SU-DHL-6 (cell line): ENCODE measurements at regions not wholly inside any gene's neighbourhood (a gene's known extent, or its start where the extent isn't known, plus 50 kb on each side); places are given as distances from the start of the nearest gene placed in this dataset.

Experiments
- H2AFZ ChIP-seq: fragments of 200-600 bp; sonication (generic); 2 replicates; pipeline ENCODE4 v1.6.1; 2014; ENCODE audit warnings: low read depth, mild to moderate bottlenecking, moderate library complexity, mixed read lengths, antibody characterized with exemption, low read length; ENCODE audit not compliant: severe bottlenecking
- H3F3A ChIP-seq: fragments of 200-600 bp; shearing (Covaris generic); 2 replicates; pipeline ENCODE4 v1.6.0; 2016; ENCODE audit warnings: antibody characterized with exemption, mild to moderate bottlenecking; ENCODE audit not compliant: insufficient read depth
- H3K27ac ChIP-seq: fragments of 200-600 bp; sonication (generic); 2 replicates; pipeline ENCODE4 v1.5.1; 2016; ENCODE audit warnings: low read depth, mild to moderate bottlenecking, low read length, moderate library complexity, mixed read lengths
- H3K27me3 ChIP-seq: fragments of 200-600 bp; sonication (generic), shearing (Covaris generic); 2 replicates; pipeline ENCODE4 v1.6.0; 2014; ENCODE audit warnings: mild to moderate bottlenecking, low read length
- H3K36me3 ChIP-seq: fragments of 200-600 bp; sonication (generic); 2 replicates; pipeline ENCODE4 v1.6.1; 2014; ENCODE audit warnings: mild to moderate bottlenecking, low read length, mixed read lengths
- H3K4me2 ChIP-seq: fragments of 300-600, 200-600 bp; shearing (Covaris generic), sonication (generic); 2 replicates; pipeline ENCODE4 v1.6.0; 2014; ENCODE audit warnings: low read length, low read depth, mild to moderate bottlenecking; ENCODE audit not compliant: poor library complexity, severe bottlenecking
- H3K4me3 ChIP-seq: fragments of 200-600 bp; sonication (generic); 2 replicates; pipeline ENCODE4 v1.5.1; 2014; ENCODE audit warnings: antibody characterized with exemption, low read length, mild to moderate bottlenecking, mixed read lengths; ENCODE audit not compliant: insufficient read depth, poor library complexity, severe bottlenecking
- H3K79me2 ChIP-seq: fragments of 200-600 bp; sonication (generic); 2 replicates; pipeline ENCODE4 v1.6.1; 2014; ENCODE audit warnings: mild to moderate bottlenecking, low read length, moderate library complexity; ENCODE audit not compliant: insufficient read depth
- H3K9ac ChIP-seq: fragments of 200-600 bp; sonication (generic); 2 replicates; pipeline ENCODE4 v1.7.0; 2014; ENCODE audit warnings: mild to moderate bottlenecking, low read length
- H3K9me2 ChIP-seq: fragments of 200-600 bp; sonication (generic); replicated peaks from 2 replicates; pipeline ENCODE4 v1.6.1; 2014; ENCODE audit warnings: low read length; ENCODE audit not compliant: insufficient read depth
- H3K9me3 ChIP-seq: fragments of 200-600 bp; sonication (generic); 2 replicates; pipeline ENCODE4 v1.6.1; 2014; ENCODE audit warnings: low read length, mixed read lengths; ENCODE audit not compliant: insufficient read depth
- H4K20me1 ChIP-seq: fragments of 200-600 bp; sonication (generic); 2 replicates; pipeline ENCODE4 v1.6.1; 2014; ENCODE audit warnings: low read depth, mild to moderate bottlenecking, antibody characterized with exemption, low read length, moderate library complexity, mixed read lengths
- CTCF ChIP-seq: fragments of 200-600 bp; sonication (generic); IDR thresholded peaks from one replicate; pipeline ENCODE4 v1.5.1; 2017; ENCODE audit warnings: antibody characterized with exemption, mild to moderate bottlenecking, low read length, moderate library complexity; ENCODE audit not compliant: insufficient read depth, poor library complexity, severe bottlenecking
- EZH2phosphoT487 ChIP-seq: fragments of 200-600 bp; sonication (generic), shearing (Covaris generic); conservative IDR thresholded peaks from 2 replicates; pipeline ENCODE4 v1.6.1; 2018; ENCODE audit warnings: mild to moderate bottlenecking, antibody characterized with exemption, low read length, moderate library complexity, mixed read lengths

- no peak for TF ChIP-seq EZH2phosphoT487
- TF ChIP-seq CTCF, result no peak
- Histone ChIP-seq H2AFZ (no peak overlapping the region), H3K27me3 (no peaks in the 10 kb centered on the region), H3K4me2 (no peak overlapping the region), H3K4me3 (no peak overlapping the region), H3K27ac (no peak overlapping the region), H3F3A (no peaks in the 10 kb centered on the region), H3K79me2 (no peaks in the 10 kb centered on the region), H3K9ac (no peak overlapping the region), H3K36me3 (no peaks in the 10 kb centered on the region), H3K9me3 (no peaks in the 10 kb centered on the region), H3K9me2 (no peaks in the 10 kb centered on the region), H4K20me1 (no peaks in the 10 kb centered on the region)
Measured at GRCh38 chr5:52665559-52665958, 122.2 kb upstream of the ITGA1 start.

- H3K27ac ChIP-seq, result no peak overlapping the region
- no peaks in the 10 kb centered on the region for H3F3A ChIP-seq
- no peak overlapping the region for H3K9ac ChIP-seq
- H2AFZ ChIP-seq, result no peak overlapping the region
- H3K9me3 ChIP-seq, result no peaks in the 10 kb centered on the region
- H3K79me2 ChIP-seq, result no peaks in the 10 kb centered on the region
- H3K27me3 ChIP-seq, result no peaks in the 10 kb centered on the region
- no peaks in the 10 kb centered on the region for H4K20me1 ChIP-seq
- no peak overlapping the region for H3K4me2 ChIP-seq
- H3K4me3 ChIP-seq, result no peak overlapping the region
- no peaks in the 10 kb centered on the region for H3K36me3 ChIP-seq
- TF ChIP-seq CTCF, result no peak
- no peak for TF ChIP-seq EZH2phosphoT487
- H3K9me2 ChIP-seq, result no peaks in the 10 kb centered on the region
Measured at GRCh38 chr5:52668139-52668538, 119.6 kb upstream of the ITGA1 start.

- Histone ChIP-seq H3K27ac (no peak overlapping the region), H3K79me2 (no peaks in the 10 kb centered on the region), H4K20me1 (no peaks in the 10 kb centered on the region), H3F3A (no peaks in the 10 kb centered on the region), H3K9me3 (no peaks in the 10 kb centered on the region), H3K9ac (no peak overlapping the region), H2AFZ (no peak overlapping the region), H3K9me2 (no peaks in the 10 kb centered on the region), H3K27me3 (no peaks in the 10 kb centered on the region), H3K36me3 (no peaks in the 10 kb centered on the region), H3K4me2 (no peak overlapping the region), H3K4me3 (no peak overlapping the region)
- TF ChIP-seq CTCF, result no peak
- TF ChIP-seq EZH2phosphoT487, result no peak
Measured at GRCh38 chr5:52668544-52669185, 119.1 kb upstream of the ITGA1 start.
